Testis (tissue), 2 donors: ENCODE measurements at regions not wholly inside any gene's neighbourhood (a gene's known extent, or its start where the extent isn't known, plus 50 kb on each side); places are given as distances from the start of the nearest gene placed in this dataset.

Experiments used
- DNase-seq: peaks from one replicate; pipeline ENCODE4 v3.0.0-alpha.2; 2019
- H3K27ac ChIP-seq, 2 donors: fragments of 200-600 bp; sonication (generic); one replicate each; pipeline ENCODE4 v1.5.1; 2019
- H3K27me3 ChIP-seq: fragments of 200-600 bp; sonication (generic); one replicate; pipeline ENCODE4 v1.5.1; 2019
- H3K36me3 ChIP-seq: fragments of 200-600 bp; sonication (generic); one replicate; pipeline ENCODE4 v1.5.1; 2017; ENCODE audit warnings: low read depth; ENCODE audit errors: missing control alignments
- H3K4me1 ChIP-seq: fragments of 200-600 bp; sonication (generic); one replicate; pipeline ENCODE4 v1.5.1; 2019
- H3K4me3 ChIP-seq, 2 donors: fragments of 200-600 bp; sonication (generic); one replicate each; pipeline ENCODE4 v1.5.1; 2017 to 2019
- H3K9me3 ChIP-seq: fragments of 200-600 bp; sonication (generic); one replicate; pipeline ENCODE4 v1.5.1; 2017
- CTCF ChIP-seq, 3 experiments: fragments of 450-650 bp in 2 of 3; fragments of 200-600 bp in 1 of 3; sonication (generic) in 1 of 3; IDR thresholded peaks; one replicate each; pipeline ENCODE4 v1.5.1; 2016 to 2019; ENCODE audit warnings: antibody characterized with exemption in 3 of 3, mild to moderate bottlenecking in 2 of 3, moderate library complexity in 1 of 3
- POLR2A ChIP-seq: fragments of 450-650 bp; IDR thresholded peaks from one replicate; pipeline ENCODE4 v1.6.1; 2017; ENCODE audit warnings: antibody characterized with exemption, mild to moderate bottlenecking, moderate library complexity
- WGBS, 2 donors: methylation state at CpG; one replicate each; pipeline ENCODE4 v1.1.5; 2018; 5-methylcytosine and 5-hydroxymethylcytosine counted together
- intact Hi-C: fragments of 100-400 bp; cut with DNase I; formaldehyde crosslinking; loops from one replicate; pipeline ENCODE4 v1.15.1; 2023; ENCODE audit warnings: low total_unique reads

- intact Hi-C loops: no loop called here
- Histone ChIP-seq H3K4me3 (no peak overlapping the region), H3K27me3 (no peaks in the 10 kb centered on the region), H3K36me3 (no peaks in the 10 kb centered on the region), H3K4me1 (no peaks in the 10 kb centered on the region), H3K27ac (no peak overlapping the region), H3K9me3 (no peaks in the 10 kb centered on the region)
- 90 to 92% methylated on average over 5 of the region's 5 CpGs for WGBS, 2 donors
- no peak for TF ChIP-seq CTCF (IDR thresholded peaks at IDR 0.05)
- DNase-seq: no peak
Observed at GRCh38 chr1:14372526-14372925, 226.0 kb upstream of the KAZN start.

GRCh38 chr1:14373081-14373758, 225.3 kb upstream of the KAZN start:
- no peaks in the 10 kb centered on the region for H3K4me1 ChIP-seq
- intact Hi-C loops: no loop called here
- no peaks in the 10 kb centered on the region for H3K36me3 ChIP-seq
- H3K27ac ChIP-seq: no peak overlapping the region
- no peak overlapping the region for H3K4me3 ChIP-seq
- DNase-seq: no peak
- WGBS, 2 donors: 85 to 91% methylated on average over 2 of the region's 2 CpGs
- no peaks in the 10 kb centered on the region for H3K9me3 ChIP-seq
- no peaks in the 10 kb centered on the region for H3K27me3 ChIP-seq
- TF ChIP-seq CTCF (IDR thresholded peaks at IDR 0.05): no peak
- no peak for TF ChIP-seq POLR2A

- WGBS, 2 donors: 93 to 95% methylated on average over 5 of the region's 5 CpGs
- Histone ChIP-seq H3K4me3 (no peak overlapping the region), H3K9me3 (no peaks in the 10 kb centered on the region), H3K27ac (no peak overlapping the region), H3K36me3 (no peaks in the 10 kb centered on the region), H3K4me1 (no peaks in the 10 kb centered on the region), H3K27me3 (no peaks in the 10 kb centered on the region)
- intact Hi-C loops: no loop called here
- DNase-seq: no peak
- TF ChIP-seq POLR2A (no peak), CTCF (IDR thresholded peaks at IDR 0.05) (no peak)
Observed at GRCh38 chr1:14375226-14375625, 223.3 kb upstream of the KAZN start.

GRCh38 chr1:14377386-14377785, 221.1 kb upstream of the KAZN start:
- Histone ChIP-seq H3K4me3 (no peak overlapping the region), H3K9me3 (no peaks in the 10 kb centered on the region), H3K27ac (no peak overlapping the region), H3K4me1 (no peaks in the 10 kb centered on the region), H3K36me3 (no peaks in the 10 kb centered on the region), H3K27me3 (no peaks in the 10 kb centered on the region)
- intact Hi-C loops: no loop called here
- no peak for DNase-seq
- TF ChIP-seq POLR2A (no peak), CTCF (IDR thresholded peaks at IDR 0.05) (no peak)
- 89 to 90% methylated on average over 5 of the region's 5 CpGs for WGBS, 2 donors

- H3K36me3 ChIP-seq: no peaks in the 10 kb centered on the region
- no peak overlapping the region for H3K27ac ChIP-seq
- intact Hi-C loops: no loop called here
- H3K9me3 ChIP-seq: no peaks in the 10 kb centered on the region
- TF ChIP-seq POLR2A (no peak), CTCF (IDR thresholded peaks at IDR 0.05) (no peak)
- H3K27me3 ChIP-seq: no peaks in the 10 kb centered on the region
- no peaks in the 10 kb centered on the region for H3K4me1 ChIP-seq
- 87 to 94% methylated on average over 1 of the region's 1 CpG for WGBS, 2 donors
- DNase-seq: no peak
- no peak overlapping the region for H3K4me3 ChIP-seq
Observed at GRCh38 chr1:14380408-14380807, 218.1 kb upstream of the KAZN start.
